ENCODE measurements at regions not wholly inside any gene's neighbourhood (a gene's known extent, or its start where the extent isn't known, plus 50 kb on each side); places are given as distances from the start of the nearest gene placed in this dataset.

GRCh38 chrX:40272141-40272540 is 174.4 kb upstream of the BCOR start:
- H3K27me3 Mint-ChIP-seq = no peaks in the 10 kb centered on the region
- POLR2A ChIA-PET = no interaction called here
- H3K4me1 Mint-ChIP-seq = no peaks in the 10 kb centered on the region
- no peak overlapping the region for H3K4me3 Mint-ChIP-seq
- no peaks in the 10 kb centered on the region for H3K9me3 Mint-ChIP-seq
- H3K27ac Mint-ChIP-seq = no peak overlapping the region
- no peak for DNase-seq
- no peak for ATAC-seq (ENCODE audit: low read depth)
- H3K36me3 Mint-ChIP-seq = no peaks in the 10 kb centered on the region

- POLR2A ChIA-PET = no interaction called here
- ATAC-seq (ENCODE audit: low read depth) = no peak
- H3K4me1 Mint-ChIP-seq = peaks cover 3% of the 10 kb centered on the region
- peaks cover 2% of the 10 kb centered on the region for H3K27me3 Mint-ChIP-seq
- no peaks in the 10 kb centered on the region for H3K36me3 Mint-ChIP-seq
- DNase-seq = no peak
- H3K9me3 Mint-ChIP-seq = no peaks in the 10 kb centered on the region
- H3K4me3 Mint-ChIP-seq = no peak overlapping the region
- H3K27ac Mint-ChIP-seq = no peak overlapping the region
Measured at GRCh38 chrX:40268188-40268520, 170.4 kb upstream of the BCOR start.

DNA sequence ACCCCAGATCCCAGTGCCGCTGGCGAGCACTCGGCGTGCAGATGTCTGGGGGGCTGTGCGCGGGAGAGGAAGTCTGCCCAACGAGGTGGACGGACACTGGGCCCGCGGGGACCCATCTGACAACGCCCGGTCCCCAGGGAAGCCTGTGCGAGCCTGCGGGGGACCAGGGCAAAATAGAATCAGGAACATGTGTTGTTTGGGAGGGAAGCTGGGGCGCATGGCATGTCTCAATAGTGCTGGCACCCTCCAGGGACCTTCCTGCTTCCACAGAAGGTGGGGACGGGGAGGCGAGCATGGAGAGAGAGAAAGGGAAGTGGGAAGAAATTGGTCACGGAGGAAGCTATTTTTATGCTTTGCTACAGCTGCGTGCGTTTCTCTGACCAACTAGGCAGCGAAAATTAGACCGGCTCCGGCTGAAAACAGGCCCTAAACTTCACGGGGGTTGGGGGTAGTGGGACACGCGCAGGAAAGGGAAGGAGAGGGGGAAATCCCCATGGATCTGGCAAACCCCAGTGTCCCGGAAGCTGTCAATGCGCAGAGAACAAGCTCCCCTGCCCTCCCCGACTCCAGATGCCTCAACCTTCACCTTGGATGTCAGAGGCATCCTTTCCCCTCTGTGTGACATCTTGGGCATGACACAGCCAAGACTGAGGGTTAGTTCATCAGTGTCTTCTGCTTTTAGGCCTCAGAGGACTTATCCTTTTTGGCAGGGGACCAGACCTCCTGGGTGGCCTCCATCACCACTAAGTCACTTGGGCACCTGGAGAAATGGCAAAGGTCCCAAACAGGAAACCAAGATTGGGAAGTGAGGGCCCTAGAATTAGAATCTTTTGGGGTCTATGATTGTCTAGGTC is 169.8 kb upstream of the BCOR start:
- Mint-ChIP-seq H3K36me3 (no peaks in the 10 kb centered on the region), H3K9me3 (no peaks in the 10 kb centered on the region), H3K27me3 (peaks cover 2% of the 10 kb centered on the region), H3K4me1 (peaks cover 3% of the 10 kb centered on the region), H3K27ac (no peak overlapping the region), H3K4me3 (peak overlapping the region; percentile 75)
- POLR2A ChIA-PET = interaction anchor here (1.5 kb wide), 1 partner anchor 254 kb away, joined by 4 read pairs; no protein-coding TSS in a partner anchor
- no peak for ATAC-seq (ENCODE audit: low read depth)
- DNase-seq = no peak

DNA sequence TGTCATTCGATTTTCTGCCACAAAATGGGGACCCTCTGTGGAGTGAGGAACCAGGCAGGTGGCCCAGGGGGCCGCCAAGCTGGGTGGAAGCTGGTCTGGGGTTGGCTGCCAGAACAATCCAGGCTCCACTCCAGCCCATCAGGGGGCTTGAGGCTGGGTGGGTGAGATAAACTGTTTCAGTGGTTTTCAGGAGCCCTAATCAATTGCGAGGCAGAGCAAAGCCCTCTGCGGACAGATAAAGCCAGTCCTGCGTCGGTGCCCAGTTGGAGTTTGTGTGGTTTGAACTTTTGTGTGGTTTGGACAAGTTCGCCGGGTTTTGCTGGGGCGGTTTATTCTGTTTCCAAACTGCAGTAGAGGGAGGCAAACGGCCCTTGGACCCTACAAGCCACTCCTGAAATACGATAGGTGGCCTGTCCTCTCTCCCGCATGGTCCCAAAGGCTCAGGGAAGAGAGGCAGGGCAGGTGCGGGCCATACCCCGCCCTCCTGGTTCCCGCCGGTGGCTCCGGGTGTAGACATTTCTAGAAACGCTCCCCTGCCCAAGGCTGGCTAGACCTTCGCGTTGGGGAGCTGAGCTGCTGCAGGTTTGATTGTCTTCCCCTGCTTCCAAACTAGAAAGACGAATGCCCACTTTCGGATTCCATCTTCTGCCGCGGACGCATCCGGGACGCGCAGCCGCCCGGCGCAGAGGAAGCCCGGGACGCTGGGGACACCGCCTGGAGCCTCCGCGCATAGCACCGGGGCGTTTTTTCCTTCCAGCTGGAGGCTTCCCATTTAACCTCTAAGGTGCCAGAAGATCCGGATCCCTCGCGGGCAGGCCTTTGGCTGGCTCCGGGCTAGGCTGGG is 169.0 kb upstream of the BCOR start:
- Mint-ChIP-seq H3K4me1 (peaks cover 3% of the 10 kb centered on the region), H3K27me3 (peaks cover 2% of the 10 kb centered on the region), H3K27ac (peak overlapping the region; percentile 61), H3K4me3 (peak overlapping the region; percentile 75), H3K9me3 (no peaks in the 10 kb centered on the region), H3K36me3 (no peaks in the 10 kb centered on the region)
- DNase-seq = peak; percentile 62
- ATAC-seq (ENCODE audit: low read depth) = peak; percentile 75
- POLR2A ChIA-PET = interaction anchor here (0.6 to 1.5 kb wide), 2 partner anchors 97 to 253 kb away, joined by 3 to 4 read pairs; no protein-coding TSS in a partner anchor

DNA sequence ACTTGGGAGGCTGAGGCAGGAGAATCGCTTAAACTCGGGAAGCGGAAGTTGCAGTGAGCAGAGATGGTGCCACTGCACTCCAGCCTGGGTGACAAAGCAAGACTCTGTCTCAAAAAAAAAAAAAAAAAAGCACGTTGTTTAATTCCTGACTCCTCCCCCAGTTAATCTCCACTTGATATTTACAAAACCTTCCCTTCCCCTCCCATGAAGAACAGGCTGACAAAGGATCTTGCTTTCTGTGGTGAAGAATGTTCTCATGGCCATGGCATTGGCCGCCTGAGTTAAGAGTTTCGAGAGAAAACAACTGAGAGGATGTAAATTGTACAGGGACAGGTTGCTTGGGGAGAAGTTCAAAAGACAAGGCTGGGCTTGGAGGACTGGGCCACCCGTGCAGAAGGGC is 168.2 kb upstream of the BCOR start:
- no peak overlapping the region for H3K27ac Mint-ChIP-seq
- DNase-seq = no peak
- no peak for ATAC-seq (ENCODE audit: low read depth)
- H3K36me3 Mint-ChIP-seq = no peaks in the 10 kb centered on the region
- POLR2A ChIA-PET = no interaction called here
- no peaks in the 10 kb centered on the region for H3K9me3 Mint-ChIP-seq
- peaks cover 3% of the 10 kb centered on the region for H3K4me1 Mint-ChIP-seq
- peaks cover 2% of the 10 kb centered on the region for H3K27me3 Mint-ChIP-seq
- peak overlapping the region; percentile 62 for H3K4me3 Mint-ChIP-seq

- POLR2A ChIA-PET = no interaction called here
- Mint-ChIP-seq H3K27me3 (peaks cover 2% of the 10 kb centered on the region), H3K9me3 (no peaks in the 10 kb centered on the region), H3K4me3 (no peak overlapping the region), H3K36me3 (no peaks in the 10 kb centered on the region), H3K4me1 (peaks cover 4% of the 10 kb centered on the region), H3K27ac (no peak overlapping the region)
- no peak for DNase-seq
- no peak for ATAC-seq (ENCODE audit: low read depth)
Measured at GRCh38 chrX:40263014-40263560, 165.3 kb upstream of the BCOR start.

- Mint-ChIP-seq H3K27ac (no peak overlapping the region), H3K36me3 (no peaks in the 10 kb centered on the region), H3K9me3 (no peaks in the 10 kb centered on the region), H3K27me3 (peaks cover 2% of the 10 kb centered on the region), H3K4me3 (no peak overlapping the region), H3K4me1 (peaks cover 4% of the 10 kb centered on the region)
- POLR2A ChIA-PET = no interaction called here
- DNase-seq (no peak), ATAC-seq (ENCODE audit: low read depth) (no peak)
Measured at GRCh38 chrX:40262157-40263013, 164.6 kb upstream of the BCOR start.

- no peak for DNase-seq
- H3K4me1 Mint-ChIP-seq = peaks cover 4% of the 10 kb centered on the region
Measured at GRCh38 chrX:40261833-40262156, 164.0 kb upstream of the BCOR start.

GRCh38 chrX:40260146-40260747 is 162.5 kb upstream of the BCOR start:
- DNase-seq = no peak
- Mint-ChIP-seq H3K4me1 (peaks cover 1% of the 10 kb centered on the region), H3K27me3 (no peaks in the 10 kb centered on the region), H3K27ac (no peak overlapping the region), H3K36me3 (no peaks in the 10 kb centered on the region), H3K9me3 (no peaks in the 10 kb centered on the region), H3K4me3 (no peak overlapping the region)
- ATAC-seq (ENCODE audit: low read depth) = peak; percentile 14
- POLR2A ChIA-PET = interaction anchor here (0.5 kb wide), 1 partner anchor 58 kb away, joined by 3 read pairs; no protein-coding TSS in a partner anchor

More at GRCh38 chrX:40261833-40262156, 164.0 kb upstream of the BCOR start:
- Mint-ChIP-seq H3K36me3 (no peaks in the 10 kb centered on the region), H3K9me3 (no peaks in the 10 kb centered on the region), H3K4me3 (no peak overlapping the region), H3K27me3 (peaks cover 2% of the 10 kb centered on the region), H3K27ac (no peak overlapping the region)
- no peak for ATAC-seq (ENCODE audit: low read depth)
- POLR2A ChIA-PET = no interaction called here

DNA sequence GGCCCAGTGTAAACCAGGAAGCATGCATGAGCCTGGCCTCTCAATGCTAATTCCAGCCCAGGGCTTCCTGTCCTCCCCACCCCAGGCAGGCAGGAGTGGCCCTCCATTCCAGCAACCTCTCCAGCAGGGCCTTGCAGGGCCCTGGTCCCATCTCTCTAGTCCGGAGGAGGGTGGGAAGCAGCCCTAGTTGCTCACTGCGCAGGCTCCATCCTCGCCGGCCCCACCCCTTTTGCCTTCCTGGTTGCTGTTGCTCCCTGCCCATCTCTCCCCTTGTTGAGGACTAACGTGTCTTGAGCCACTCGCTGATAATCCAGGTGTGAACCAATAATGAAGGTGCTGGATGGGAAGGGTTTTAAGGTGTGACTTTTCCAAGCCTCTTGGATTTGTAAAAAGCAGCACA is 161.2 kb upstream of the BCOR start:
- Mint-ChIP-seq H3K36me3 (no peaks in the 10 kb centered on the region), H3K27ac (no peak overlapping the region), H3K4me1 (peaks cover 1% of the 10 kb centered on the region), H3K4me3 (no peak overlapping the region), H3K27me3 (no peaks in the 10 kb centered on the region), H3K9me3 (no peaks in the 10 kb centered on the region)
- DNase-seq = no peak
- POLR2A ChIA-PET = no interaction called here
- no peak for ATAC-seq (ENCODE audit: low read depth)

- Mint-ChIP-seq H3K36me3 (no peaks in the 10 kb centered on the region), H3K4me1 (no peaks in the 10 kb centered on the region), H3K4me3 (no peak overlapping the region), H3K27ac (no peak overlapping the region), H3K27me3 (no peaks in the 10 kb centered on the region), H3K9me3 (no peaks in the 10 kb centered on the region)
- no peak for ATAC-seq (ENCODE audit: low read depth)
- POLR2A ChIA-PET = no interaction called here
- DNase-seq = no peak
Measured at GRCh38 chrX:40253771-40254170, 156.0 kb upstream of the BCOR start.

GRCh38 chrX:40249582-40249981 is 151.8 kb upstream of the BCOR start:
- Mint-ChIP-seq H3K4me3 (no peak overlapping the region), H3K9me3 (no peaks in the 10 kb centered on the region), H3K27me3 (peaks cover 3% of the 10 kb centered on the region), H3K36me3 (no peaks in the 10 kb centered on the region), H3K4me1 (peaks cover 6% of the 10 kb centered on the region), H3K27ac (no peak overlapping the region)
- DNase-seq (no peak), ATAC-seq (ENCODE audit: low read depth) (no peak)
- POLR2A ChIA-PET = no interaction called here

- H3K27ac Mint-ChIP-seq = no peak overlapping the region
- no peaks in the 10 kb centered on the region for H3K36me3 Mint-ChIP-seq
- peaks cover 3% of the 10 kb centered on the region for H3K27me3 Mint-ChIP-seq
- H3K4me3 Mint-ChIP-seq = no peak overlapping the region
- POLR2A ChIA-PET = no interaction called here
- no peaks in the 10 kb centered on the region for H3K9me3 Mint-ChIP-seq
- no peak for DNase-seq
- no peak for ATAC-seq (ENCODE audit: low read depth)
- H3K4me1 Mint-ChIP-seq = peaks cover 6% of the 10 kb centered on the region
Measured at GRCh38 chrX:40248822-40249221, 151.1 kb upstream of the BCOR start.

All from activated naive CD8-positive, alpha-beta T cell treated with anti-CD3 and anti-CD28 coated beads, Interleukin-2, amount 10 ng/mL, durations not matched to agents 7 days and 5 days (primary cell).